SHP77 (cell line): ENCODE measurements at regions not wholly inside any gene's neighbourhood (a gene's known extent, or its start where the extent isn't known, plus 50 kb on each side); places are given as distances from the start of the nearest gene placed in this dataset.

ENCODE experiments used
- DNase-seq, 2 experiments: peaks; one replicate each; lab custom pipeline; 2025; lab: John Stamatoyannopoulos, UW

DNA sequence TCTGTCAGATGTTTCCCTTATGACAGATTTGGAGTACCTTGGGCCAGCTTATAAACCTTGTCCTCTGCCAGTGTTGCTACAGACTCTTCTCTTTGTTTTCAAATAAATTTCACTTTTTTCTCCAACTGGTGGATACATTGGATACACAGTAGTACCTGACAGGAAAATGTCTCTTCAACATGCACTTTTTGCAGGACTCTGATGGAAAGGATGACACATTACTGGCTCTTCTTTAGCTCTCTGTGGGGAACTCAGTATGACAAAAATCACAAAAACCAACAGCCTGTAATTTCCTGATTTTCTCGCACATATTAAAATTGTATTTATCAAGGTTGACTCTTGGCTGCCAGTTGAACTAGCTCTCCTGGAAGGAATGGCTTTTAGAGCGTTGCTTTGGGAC lies 61.3 kb upstream of the GIMD1 start:
- DNase-seq, result no peak

DNA sequence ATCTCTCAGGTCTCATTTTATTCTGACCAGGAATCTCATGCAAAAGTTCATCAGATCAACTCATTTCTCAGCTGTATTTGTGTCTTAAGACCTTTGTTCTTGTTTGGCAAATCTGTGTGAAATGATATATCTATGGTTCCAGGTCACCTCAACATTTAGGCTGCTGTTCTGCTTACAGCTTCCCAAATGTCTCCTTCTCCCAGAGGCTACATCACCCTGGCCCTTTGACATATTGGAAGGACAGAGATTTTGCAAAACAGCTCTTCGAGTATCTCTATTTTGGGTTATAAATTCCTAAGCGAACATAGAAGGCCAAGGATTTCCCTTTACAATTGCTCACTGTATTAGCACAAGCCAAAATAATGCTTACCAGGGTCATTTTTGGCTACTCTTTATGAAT lies 57.5 kb upstream of the GIMD1 start:
- DNase-seq, result no peak

DNA sequence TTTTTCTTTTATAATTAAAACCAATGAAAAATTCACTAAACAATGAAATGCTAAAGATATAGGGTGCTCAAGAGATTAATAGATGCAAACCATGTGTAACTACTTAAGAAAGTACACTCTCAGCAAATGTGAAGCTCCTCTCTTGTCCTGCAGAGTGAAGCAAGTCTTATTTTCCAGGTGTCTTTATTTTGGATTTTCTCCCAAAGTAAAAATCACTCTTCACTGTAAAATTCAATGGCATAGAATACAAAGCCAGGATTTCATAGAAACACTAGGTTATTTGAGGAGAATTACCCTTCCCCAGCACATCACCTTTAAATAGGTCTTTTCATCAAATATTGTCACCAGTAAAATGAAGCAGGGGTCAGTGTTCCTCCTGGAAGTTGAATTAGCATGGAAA lies 57.0 kb upstream of the GIMD1 start:
- no peak for DNase-seq

DNA sequence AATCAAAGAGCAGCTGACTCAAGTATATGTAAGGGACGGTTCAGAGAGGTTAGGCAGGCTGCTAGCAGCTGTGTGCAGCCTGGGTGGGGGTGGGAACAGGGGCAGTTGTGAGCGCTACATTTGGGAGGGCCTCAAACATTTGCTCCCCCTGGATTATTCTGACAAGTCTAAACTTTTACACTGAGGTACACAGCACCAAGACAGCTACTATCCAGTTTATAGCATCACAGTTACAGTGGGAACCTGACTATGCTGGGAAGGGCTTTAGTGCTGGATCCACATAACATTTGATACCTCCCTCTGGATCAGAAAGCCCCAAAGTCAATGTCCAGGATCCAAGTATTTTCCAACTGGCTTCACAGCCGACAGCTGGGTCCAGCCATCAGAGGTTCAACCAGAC lies 55.8 kb upstream of the GIMD1 start:
- no peak for DNase-seq

DNA sequence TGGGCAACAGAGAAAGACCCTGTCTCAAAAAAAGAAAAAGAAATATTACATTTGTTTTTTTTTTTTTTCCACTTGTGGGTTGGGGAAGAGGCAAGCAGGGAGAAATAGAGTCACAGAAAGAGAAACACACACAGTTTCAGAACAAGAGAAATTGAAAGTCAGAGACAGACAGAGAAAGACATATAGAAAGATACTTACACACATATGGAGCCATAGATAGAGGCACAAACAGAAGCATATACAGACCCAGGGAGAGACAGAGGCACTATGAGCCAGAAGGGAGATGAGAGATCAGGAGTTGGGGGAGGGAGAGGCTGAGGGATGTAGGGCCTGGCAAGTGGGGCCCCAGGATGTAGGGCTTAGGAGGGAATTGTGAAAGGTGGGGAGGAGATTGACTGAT lies 55.2 kb upstream of the GIMD1 start:
- no peak for DNase-seq

DNA sequence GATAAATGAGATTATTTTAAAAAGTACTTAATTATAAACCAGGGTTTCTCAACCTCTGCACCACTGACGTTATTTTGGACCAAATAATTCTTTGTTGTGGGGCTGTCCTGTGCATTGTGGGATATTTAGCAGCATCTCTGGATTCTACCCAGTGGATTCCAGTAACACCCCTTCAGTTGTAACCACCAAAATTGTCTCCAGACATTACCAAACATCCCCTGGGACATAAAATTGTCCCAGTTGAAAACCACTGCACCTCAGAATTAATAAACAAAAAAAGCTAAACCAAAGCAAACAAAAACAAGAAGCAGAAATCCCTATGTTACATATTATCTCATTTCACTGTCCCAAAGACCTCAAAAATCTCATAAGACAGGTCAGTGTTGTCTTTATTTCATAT lies 54.2 kb upstream of the GIMD1 start:
- no peak for DNase-seq

DNA sequence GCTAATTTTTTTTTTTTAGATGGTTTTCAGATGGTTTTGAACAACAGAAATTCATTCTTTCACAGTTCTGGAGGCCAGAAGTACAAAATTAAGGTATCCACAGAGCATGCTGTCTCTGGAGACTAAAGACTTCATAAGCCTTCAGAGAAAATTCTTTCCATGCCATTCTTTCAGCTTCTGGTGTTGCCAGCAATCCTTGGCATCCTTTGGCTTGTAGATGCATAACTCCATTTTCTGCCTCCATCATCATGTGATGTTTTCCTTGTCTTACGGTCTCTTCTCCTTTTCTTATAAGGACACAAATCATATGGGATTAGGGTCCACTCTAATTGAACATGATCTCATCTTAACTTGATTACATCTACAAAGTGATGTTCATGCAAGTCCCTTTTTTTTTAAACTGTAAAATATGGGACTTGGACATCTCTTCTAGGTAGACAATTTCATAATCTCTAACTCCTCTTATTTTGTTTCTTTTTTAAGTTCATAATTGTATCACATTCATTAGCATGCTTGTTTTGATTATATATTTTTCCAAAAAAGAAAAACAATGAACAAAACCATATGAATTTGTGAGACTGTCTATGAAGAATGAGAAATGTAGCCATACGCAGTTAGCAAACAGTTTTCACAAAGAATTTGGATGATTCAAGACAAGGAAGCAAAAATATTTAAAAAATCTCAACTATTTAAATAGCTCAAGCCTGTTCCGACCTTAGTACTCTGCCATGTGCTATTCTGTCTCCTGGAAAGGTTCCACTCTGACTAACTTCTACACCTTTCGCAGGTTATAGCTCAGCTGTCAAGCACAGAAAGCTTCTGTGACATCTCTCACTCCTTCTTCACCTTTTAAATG lies 53.1 kb upstream of the GIMD1 start:
- no peak for DNase-seq

DNA sequence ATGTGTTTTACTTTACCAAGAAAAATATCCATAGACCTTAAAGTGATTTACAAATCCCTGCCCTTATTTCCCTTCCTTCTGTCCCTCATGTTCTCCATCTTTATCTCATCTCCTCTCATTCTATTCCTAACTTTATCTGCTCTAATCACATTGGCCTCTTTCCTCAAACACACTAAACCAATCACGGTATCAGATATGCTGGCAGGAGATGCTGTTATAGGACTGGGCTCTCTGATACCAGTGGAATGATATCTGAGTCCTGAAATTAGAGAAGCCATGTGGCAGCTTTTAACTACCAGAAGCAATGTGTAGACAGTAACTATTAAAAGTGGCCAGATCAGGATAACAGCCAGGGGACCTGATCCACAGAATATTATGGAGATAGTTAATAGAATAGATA lies 49.9 kb upstream of the GIMD1 start:
- DNase-seq, result no peak
